Muscle layer of duodenum (tissue), 2 donors: ENCODE measurements at regions not wholly inside any gene's neighbourhood (a gene's known extent, or its start where the extent isn't known, plus 50 kb on each side); places are given as distances from the start of the nearest gene placed in this dataset.
A peak's percentile ranks its signal among the peaks of the same experiment; 100 is the strongest.
"Not testable (repeated sequence)": the region's sequence is repeated elsewhere in the genome, so short reads cannot be mapped to it uniquely, and the experiment has no call there.

Experiments used
- H3K27ac ChIP-seq: one replicate; pipeline ENCODE4 v1.7.0; 2013; ENCODE audit warnings: mild to moderate bottlenecking, low read length
- H3K27me3 ChIP-seq: one replicate; pipeline ENCODE4 v1.7.0; 2013; ENCODE audit warnings: low read depth, mild to moderate bottlenecking, control low read depth, low read length
- H3K36me3 ChIP-seq, 2 donors: one replicate each; pipeline ENCODE4 v1.7.0; 2013; ENCODE audit warnings: low read length in 2 of 2, control low read depth in 1 of 2, mild to moderate bottlenecking in 1 of 2; ENCODE audit not compliant: insufficient read depth in 2 of 2, control insufficient read depth in 1 of 2
- H3K4me1 ChIP-seq, 2 donors: one replicate each; pipeline ENCODE4 v1.7.0; 2013; ENCODE audit warnings: low read length in 2 of 2, mild to moderate bottlenecking in 2 of 2, control low read depth in 1 of 2, moderate library complexity in 1 of 2; ENCODE audit not compliant: insufficient read depth in 2 of 2, control insufficient read depth in 1 of 2
- H3K4me3 ChIP-seq, 2 donors: one replicate each; pipeline ENCODE4 v1.7.0; 2013; ENCODE audit warnings: low read length in 2 of 2, low read depth in 1 of 2, mild to moderate bottlenecking in 1 of 2
- H3K9me3 ChIP-seq, 2 donors: one replicate each; pipeline ENCODE4 v1.7.0; 2013; ENCODE audit warnings: low read length in 2 of 2, control low read depth in 1 of 2, mild to moderate bottlenecking in 1 of 2; ENCODE audit not compliant: control insufficient read depth in 1 of 2
- donor health status: healthy.

- H3K36me3 ChIP-seq, result no peaks in the 10 kb centered on the region
- H3K9me3 ChIP-seq, result no peaks in the 10 kb centered on the region
- no peaks in the 10 kb centered on the region for H3K27me3 ChIP-seq
- H3K27ac ChIP-seq, result no peak overlapping the region
- no peak overlapping the region for H3K4me3 ChIP-seq
- no peaks in the 10 kb centered on the region for H3K4me1 ChIP-seq
Observed at GRCh38 chr5:52255308-52255707, 532.4 kb upstream of the ITGA1 start.

- no peak overlapping the region for H3K4me3 ChIP-seq
- H3K36me3 ChIP-seq, result no peaks in the 10 kb centered on the region
- no peak overlapping the region for H3K27ac ChIP-seq
- H3K27me3 ChIP-seq, result no peaks in the 10 kb centered on the region
- H3K9me3 ChIP-seq, result no peaks in the 10 kb centered on the region
- no peaks in the 10 kb centered on the region for H3K4me1 ChIP-seq
Observed at GRCh38 chr5:52262844-52263243, 524.9 kb upstream of the ITGA1 start.

- no peaks in the 10 kb centered on the region for H3K4me1 ChIP-seq
- no peaks in the 10 kb centered on the region for H3K9me3 ChIP-seq
- H3K4me3 ChIP-seq, result peak overlapping the region; percentile 45 to 55
- no peaks in the 10 kb centered on the region for H3K36me3 ChIP-seq
- no peaks in the 10 kb centered on the region for H3K27me3 ChIP-seq
- H3K27ac ChIP-seq, result no peak overlapping the region
Observed at GRCh38 chr5:52269401-52269800, 518.3 kb upstream of the ITGA1 start.

- Histone ChIP-seq H3K9me3 (no peaks in the 10 kb centered on the region), H3K4me3 (peak overlapping the region; percentile 45 to 55), H3K36me3 (no peaks in the 10 kb centered on the region), H3K4me1 (no peaks in the 10 kb centered on the region), H3K27ac (no peak overlapping the region), H3K27me3 (no peaks in the 10 kb centered on the region)
Observed at GRCh38 chr5:52269859-52270258, 517.9 kb upstream of the ITGA1 start.

GRCh38 chr5:52275639-52276038, 512.1 kb upstream of the ITGA1 start:
- Histone ChIP-seq H3K27ac (no peak overlapping the region), H3K27me3 (no peaks in the 10 kb centered on the region), H3K9me3 (no peaks in the 10 kb centered on the region), H3K36me3 (no peaks in the 10 kb centered on the region), H3K4me3 (no peak overlapping the region), H3K4me1 (no peaks in the 10 kb centered on the region)

- no peaks in the 10 kb centered on the region for H3K9me3 ChIP-seq
- H3K36me3 ChIP-seq, result no peaks in the 10 kb centered on the region
- no peaks in the 10 kb centered on the region for H3K4me1 ChIP-seq
- no peak overlapping the region for H3K27ac ChIP-seq
- no peaks in the 10 kb centered on the region for H3K27me3 ChIP-seq
- H3K4me3 ChIP-seq, result no peak overlapping the region
Observed at GRCh38 chr5:52277101-52277500, 510.6 kb upstream of the ITGA1 start.

GRCh38 chr5:52282647-52283046, 505.1 kb upstream of the ITGA1 start:
- H3K9me3 ChIP-seq, result no peaks in the 10 kb centered on the region
- no peak overlapping the region for H3K27ac ChIP-seq
- no peaks in the 10 kb centered on the region for H3K36me3 ChIP-seq
- no peaks in the 10 kb centered on the region for H3K4me1 ChIP-seq
- H3K4me3 ChIP-seq, result no peak overlapping the region
- no peaks in the 10 kb centered on the region for H3K27me3 ChIP-seq

GRCh38 chr5:52283221-52283620, 504.5 kb upstream of the ITGA1 start:
- Histone ChIP-seq H3K36me3 (no peaks in the 10 kb centered on the region), H3K9me3 (no peaks in the 10 kb centered on the region), H3K27ac (no peak overlapping the region), H3K4me1 (no peaks in the 10 kb centered on the region), H3K27me3 (no peaks in the 10 kb centered on the region), H3K4me3 (no peak overlapping the region)

- no peaks in the 10 kb centered on the region for H3K4me1 ChIP-seq
- H3K4me3 ChIP-seq, result no peak overlapping the region
- H3K27ac ChIP-seq, result no peak overlapping the region
- H3K27me3 ChIP-seq, result no peaks in the 10 kb centered on the region
- H3K9me3 ChIP-seq, result peaks cover 0 to 17% of the 10 kb centered on the region in 2 donors
- no peaks in the 10 kb centered on the region for H3K36me3 ChIP-seq
Observed at GRCh38 chr5:52300703-52301372, 486.9 kb upstream of the ITGA1 start.

- not testable (repeated sequence) for H3K27ac ChIP-seq, H3K27me3 ChIP-seq, H3K36me3 ChIP-seq, H3K4me3 ChIP-seq, H3K4me1 ChIP-seq
- peaks cover 0 to 24% of the 10 kb centered on the region in 2 donors for H3K9me3 ChIP-seq
Observed at GRCh38 chr5:52304816-52305215, 482.9 kb upstream of the ITGA1 start.

GRCh38 chr5:52328220-52328806, 459.4 kb upstream of the ITGA1 start:
- no peaks in the 10 kb centered on the region for H3K4me1 ChIP-seq
- no peaks in the 10 kb centered on the region for H3K36me3 ChIP-seq
- no peak overlapping the region for H3K27ac ChIP-seq
- no peaks in the 10 kb centered on the region for H3K27me3 ChIP-seq
- no peak overlapping the region for H3K4me3 ChIP-seq
- H3K9me3 ChIP-seq, result no peaks in the 10 kb centered on the region

- no peaks in the 10 kb centered on the region for H3K36me3 ChIP-seq
- H3K4me3 ChIP-seq, result no peak overlapping the region
- no peaks in the 10 kb centered on the region for H3K27me3 ChIP-seq
- H3K4me1 ChIP-seq, result no peaks in the 10 kb centered on the region
- no peak overlapping the region for H3K27ac ChIP-seq
- H3K9me3 ChIP-seq, result peaks cover 0 to under 1% of the 10 kb centered on the region in 2 donors
Observed at GRCh38 chr5:52331725-52332124, 456.0 kb upstream of the ITGA1 start.
